GM20000 (cell line): ENCODE measurements at regions not wholly inside any gene's neighbourhood (a gene's known extent, or its start where the extent isn't known, plus 50 kb on each side); places are given as distances from the start of the nearest gene placed in this dataset.
"Not testable (repeated sequence)": the region's sequence is repeated elsewhere in the genome, so short reads cannot be mapped to it uniquely, and the experiment has no call there.

Experiments
- DNase-seq: peaks from one replicate; pipeline ENCODE4 v3.0.0; 2012; ENCODE audit warnings: low spot score
- CTCF ChIP-seq: IDR thresholded peaks from 2 replicates; pipeline ENCODE4 v1.5.1; 2012; ENCODE audit warnings: mild to moderate bottlenecking, control low read depth; ENCODE audit errors: extremely low read depth, missing control alignments

DNA sequence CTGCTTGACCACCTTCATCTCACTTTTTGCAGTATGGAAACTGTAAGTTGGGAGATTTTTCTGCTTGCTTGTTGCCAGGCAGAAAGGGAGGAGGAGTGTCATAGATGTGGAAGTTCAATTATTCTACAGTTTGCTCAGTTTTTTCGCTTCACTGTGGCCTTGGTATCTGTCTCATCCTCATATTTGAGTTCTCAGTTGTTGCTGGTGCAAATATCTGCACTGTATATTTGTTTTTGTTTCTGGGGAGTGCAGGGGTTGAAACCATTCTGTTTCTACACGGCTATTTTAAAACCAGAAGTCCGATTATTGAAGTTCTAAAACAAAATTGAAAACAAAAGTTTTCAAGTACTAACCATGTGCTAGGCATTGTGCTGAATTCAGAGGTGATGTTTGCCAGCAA is 153.4 kb downstream of the JRKL start:
- no peak for TF ChIP-seq CTCF
- DNase-seq, result no peak

DNA sequence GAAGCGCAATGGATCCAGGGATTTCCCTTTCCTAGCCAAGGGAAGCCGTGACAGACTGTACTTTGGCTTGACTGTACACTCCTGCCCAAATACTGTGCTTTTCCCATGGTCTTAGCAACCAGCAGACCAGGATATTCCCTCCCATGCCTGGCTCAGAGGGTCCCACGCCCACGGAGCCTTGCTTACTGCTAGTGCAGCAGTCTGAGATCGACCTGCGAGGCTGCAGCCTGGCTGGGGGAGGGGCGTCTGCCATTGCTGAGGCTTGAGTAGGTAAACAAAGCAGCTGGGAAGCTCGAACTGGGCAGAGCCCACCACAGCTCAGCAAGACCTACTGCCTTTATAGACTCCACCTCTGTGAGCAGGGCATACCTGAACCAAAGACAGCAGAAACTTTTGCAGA is 155.4 kb downstream of the JRKL start:
- not testable (repeated sequence) for DNase-seq

- no peak for DNase-seq
- TF ChIP-seq CTCF, result no peak
These were observed 161.3 kb downstream of the JRKL start for GRCh38 chr11:96551136-96551535.

DNA sequence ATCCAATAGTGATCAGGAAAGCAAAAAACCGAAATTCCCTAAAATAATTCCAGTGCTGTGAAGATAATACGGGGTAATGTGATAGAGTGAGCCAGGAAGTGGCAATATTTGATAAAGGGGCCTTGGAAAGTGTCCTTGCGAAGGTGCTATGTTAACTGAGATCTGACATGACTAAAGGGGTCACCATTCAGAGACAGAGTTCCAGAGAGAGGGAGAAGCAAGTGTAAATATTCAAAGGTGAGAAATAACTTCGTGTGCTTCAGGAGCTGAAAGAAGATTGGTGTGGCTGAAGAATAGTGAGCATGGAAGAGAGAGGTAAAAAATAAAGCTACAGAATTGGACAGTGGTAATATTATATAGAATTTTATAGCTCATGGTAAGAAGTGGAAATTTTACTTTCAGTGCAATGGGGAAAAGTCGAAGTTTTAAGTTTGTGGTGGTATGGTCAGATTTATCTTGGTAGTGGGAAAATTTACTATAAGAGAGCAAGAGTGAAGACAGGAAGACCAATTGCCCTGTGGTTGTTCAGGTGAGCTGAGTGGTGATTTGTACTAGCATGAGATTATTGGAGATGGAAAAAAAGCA is 164.5 kb downstream of the JRKL start:
- no peak for TF ChIP-seq CTCF

DNA sequence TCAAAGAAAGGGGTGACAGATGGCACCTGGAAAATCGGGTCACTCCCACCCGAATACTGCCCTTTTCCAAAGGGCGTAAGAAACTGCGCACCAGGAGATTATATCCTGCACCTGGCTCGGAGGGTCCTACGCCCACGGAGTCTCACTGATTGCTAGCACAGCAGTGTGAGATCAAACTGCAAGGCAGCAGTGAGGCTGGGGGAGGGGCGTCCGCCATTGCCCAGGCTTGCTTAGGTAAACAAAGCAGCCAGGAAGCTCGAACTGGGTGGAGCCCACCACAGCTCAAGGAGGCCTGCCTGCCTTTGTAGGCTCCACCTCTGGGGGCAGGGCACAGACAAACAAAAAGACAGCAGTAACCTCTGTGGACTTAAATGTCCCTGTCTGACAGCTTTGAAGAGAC is 166.0 kb downstream of the JRKL start:
- DNase-seq, result not testable (repeated sequence)

More for the DNA sequence above, 164.5 kb downstream of the JRKL start:
- DNase-seq, result no peak

GRCh38 chr11:96560727-96561126 is 170.9 kb downstream of the JRKL start:
- DNase-seq, result not testable (repeated sequence)

DNA sequence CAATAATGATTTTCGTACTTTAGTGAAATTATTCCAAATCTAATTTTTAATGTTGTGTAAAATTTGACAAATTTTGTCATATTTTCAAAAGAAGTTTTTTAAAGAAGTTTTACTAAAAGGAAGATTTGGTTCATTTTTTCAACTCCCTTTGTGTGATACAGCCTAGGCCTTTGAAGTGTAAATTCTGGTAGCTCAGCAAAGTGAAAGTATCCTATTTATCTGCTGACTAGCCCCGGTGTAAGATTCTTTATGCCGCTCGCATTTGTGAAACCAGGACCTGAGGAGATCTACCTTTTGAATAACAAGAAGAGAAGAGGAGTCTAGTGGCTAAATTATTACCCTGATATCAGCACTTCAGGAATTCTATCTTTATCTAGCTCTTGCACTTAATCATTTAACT is 177.4 kb downstream of the JRKL start:
- TF ChIP-seq CTCF, result no peak
- DNase-seq, result no peak

DNA sequence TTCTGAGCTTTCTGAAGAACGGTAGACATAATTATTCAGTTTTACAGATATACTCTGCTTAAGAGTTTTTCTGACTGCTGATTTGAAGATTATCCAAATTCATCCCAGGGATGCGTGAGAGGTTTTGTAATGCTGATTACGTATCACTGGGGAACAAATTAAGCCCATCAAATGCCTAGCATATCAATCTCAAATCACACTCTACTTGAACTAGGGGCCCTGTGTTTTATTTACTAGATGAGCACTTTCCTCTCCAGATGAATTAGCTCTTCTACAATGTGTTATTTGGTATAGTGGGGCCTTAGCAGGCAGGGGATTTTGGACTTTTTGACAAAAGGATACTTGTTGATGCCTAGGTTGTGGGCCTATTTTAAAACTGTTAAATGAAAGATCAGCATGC is 177.9 kb downstream of the JRKL start:
- no peak for DNase-seq
- no peak for TF ChIP-seq CTCF

- no peak for TF ChIP-seq CTCF
- no peak for DNase-seq
These were observed 186.6 kb downstream of the JRKL start for GRCh38 chr11:96576383-96576782.
